WTC11 (cell line): ENCODE measurements at regions not wholly inside any gene's neighbourhood (a gene's known extent, or its start where the extent isn't known, plus 50 kb on each side); places are given as distances from the start of the nearest gene placed in this dataset.

ENCODE experiments used
- ATAC-seq: fragments of 200-7000 bp; cut with Tn5 transposase; 2 replicates; pipeline ENCODE4 v1.10.0; 2021; ENCODE audit warnings: mild to moderate bottlenecking, moderate library complexity
- CTCF ChIA-PET: fragments of 300-600 bp; sonication (Branson Sonifier 250); formaldehyde crosslinking; loops from one replicate; lab custom pipeline; 2021; ENCODE audit warnings: antibody characterized with exemption; lab: Charles Lee
- POLR2A ChIA-PET: fragments of 350-600 bp; sonication (Branson Sonifier 250); formaldehyde crosslinking; loops from one replicate; lab custom pipeline; 2021; ENCODE audit warnings: antibody characterized with exemption; lab: Charles Lee
- DNase-seq: peaks from one replicate; pipeline ENCODE4 v3.0.0; 2021; ENCODE audit warnings: low spot score
- H3K27ac Mint-ChIP-seq: 2 replicates; pipeline ENCODE4 v1.8.0; 2021; ENCODE audit warnings: mixed read lengths
- H3K27me3 Mint-ChIP-seq: 2 replicates; pipeline ENCODE4 v1.8.0; 2021; ENCODE audit warnings: low read depth, mild to moderate bottlenecking, moderate library complexity, mixed read lengths
- H3K36me3 Mint-ChIP-seq: 2 replicates; pipeline ENCODE4 v1.8.0; 2021; ENCODE audit warnings: mixed read lengths
- H3K4me1 Mint-ChIP-seq: 2 replicates; pipeline ENCODE4 v1.8.0; 2022; ENCODE audit warnings: mixed read lengths
- H3K4me3 Mint-ChIP-seq: 2 replicates; pipeline ENCODE4 v1.8.0; 2021; ENCODE audit warnings: mild to moderate bottlenecking, moderate library complexity, mixed read lengths
- H3K9me3 Mint-ChIP-seq: 2 replicates; pipeline ENCODE4 v1.8.0; 2021; ENCODE audit warnings: mixed read lengths
- FOXJ3 ChIP-seq: sonication (generic); formaldehyde crosslinking; IDR thresholded peaks from 2 replicates; pipeline ENCODE4 v1.9.0; 2021; ENCODE audit warnings: missing genetic modification reagents, mild to moderate bottlenecking, borderline replicate concordance
- GRHL2 ChIP-seq: fragments of 250-450 bp; sonication (Bioruptor Pico); IDR thresholded peaks from 2 replicates; pipeline ENCODE4 v1.8.0; 2022; ENCODE audit warnings: mild to moderate bottlenecking, moderate library complexity; ENCODE audit not compliant: insufficient replicate concordance, severe bottlenecking
- ZNF138 ChIP-seq: sonication (generic); formaldehyde crosslinking; conservative IDR thresholded peaks from 2 replicates; pipeline ENCODE4 v1.8.1; 2022; ENCODE audit warnings: mild to moderate bottlenecking, moderate library complexity, missing genetic modification reagents
- ZNF219 ChIP-seq: sonication (generic); formaldehyde crosslinking; IDR thresholded peaks from 2 replicates; pipeline ENCODE4 v1.8.0; 2023; ENCODE audit warnings: missing genetic modification reagents, mild to moderate bottlenecking, borderline replicate concordance
- ZNF396 ChIP-seq: fragments of 250-450 bp; sonication (Bioruptor Pico); IDR thresholded peaks from 2 replicates; pipeline ENCODE4 v1.8.0; 2021; ENCODE audit warnings: mild to moderate bottlenecking, moderate library complexity, borderline replicate concordance
- ZNF416 ChIP-seq: fragments of 250-450 bp; sonication (Bioruptor Pico); IDR thresholded peaks from 2 replicates; pipeline ENCODE4 v1.9.0; 2021; ENCODE audit warnings: mild to moderate bottlenecking, inconsistent platforms
- TF ChIP-seq, protein P1 (sequence below): sonication (generic); formaldehyde crosslinking; conservative IDR thresholded peaks from 2 replicates; pipeline ENCODE4 v1.8.1; 2023; ENCODE audit warnings: mild to moderate bottlenecking, low read depth, missing genetic modification reagents, moderate library complexity
- TF ChIP-seq, protein P2 (sequence below): sonication (generic); formaldehyde crosslinking; IDR thresholded peaks from 2 replicates; pipeline ENCODE4 v1.8.0; 2023; ENCODE audit warnings: missing genetic modification reagents, mild to moderate bottlenecking, borderline replicate concordance
- TF ChIP-seq, protein P3 (sequence below): sonication (generic); formaldehyde crosslinking; IDR thresholded peaks from 2 replicates; pipeline ENCODE4 v1.8.1; 2023; ENCODE audit warnings: mild to moderate bottlenecking, missing genetic modification reagents, moderate library complexity
- TF ChIP-seq, protein P4 (sequence below): sonication (generic); formaldehyde crosslinking; IDR thresholded peaks from 2 replicates; pipeline ENCODE4 v1.8.1; 2022; ENCODE audit warnings: low read depth, mild to moderate bottlenecking, moderate library complexity, missing genetic modification reagents, borderline replicate concordance
- TF ChIP-seq, protein P5 (sequence below): sonication (generic); formaldehyde crosslinking; IDR thresholded peaks from 2 replicates; pipeline ENCODE4 v1.8.1; 2023; ENCODE audit warnings: mild to moderate bottlenecking, missing genetic modification reagents, moderate library complexity
- TF ChIP-seq, protein P6 (sequence below): sonication (generic); formaldehyde crosslinking; IDR thresholded peaks from 2 replicates; pipeline ENCODE4 v1.8.1; 2022; ENCODE audit warnings: missing genetic modification reagents, borderline replicate concordance
- TF ChIP-seq, protein P7 (sequence below): sonication (generic); formaldehyde crosslinking; IDR thresholded peaks from 2 replicates; pipeline ENCODE4 v1.8.1; 2022; ENCODE audit warnings: mild to moderate bottlenecking, moderate library complexity, missing genetic modification reagents
- TF ChIP-seq, protein P8 (sequence below): sonication (generic); formaldehyde crosslinking; IDR thresholded peaks from 2 replicates; pipeline ENCODE4 v1.8.0; 2023; ENCODE audit warnings: missing genetic modification reagents
- TF ChIP-seq, protein P9 (sequence below): fragments of 250-450 bp; sonication (Bioruptor Pico); IDR thresholded peaks from 2 replicates; pipeline ENCODE4 v1.9.0; 2021; ENCODE audit warnings: moderate library complexity, mild to moderate bottlenecking, inconsistent platforms, borderline replicate concordance

DNA sequence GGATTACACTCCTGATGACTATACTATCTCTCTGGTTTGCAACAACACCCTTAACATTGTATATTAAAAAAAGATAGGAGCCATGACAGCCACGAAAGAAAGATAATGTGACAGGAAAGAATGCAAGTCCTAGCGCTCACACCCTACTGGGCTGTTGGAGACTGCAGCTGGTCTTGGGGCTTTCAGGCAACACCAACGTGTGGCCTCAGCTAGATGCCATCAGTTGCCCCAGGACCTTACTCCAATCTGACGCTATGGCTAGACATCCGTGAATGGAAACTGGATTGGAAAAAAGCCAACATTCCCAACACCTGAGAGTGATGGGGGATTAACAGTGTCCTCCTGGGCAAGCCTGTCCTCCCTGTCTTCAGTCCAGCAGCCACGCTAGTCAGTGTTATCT, 357.4 kb upstream of the GULP1 start:
- no peaks in the 10 kb centered on the region for H3K36me3 Mint-ChIP-seq
- no peak overlapping the region; the same call in 1 of the 2 replicates for H3K27ac Mint-ChIP-seq
- ChIA-PET POLR2A (no interaction called here), CTCF (no interaction called here)
- DNase-seq (no peak), ATAC-seq (no peak)
- no peak overlapping the region for H3K4me3 Mint-ChIP-seq
- no peaks in the 10 kb centered on the region for H3K9me3 Mint-ChIP-seq
- TF ChIP-seq, protein P1, sequence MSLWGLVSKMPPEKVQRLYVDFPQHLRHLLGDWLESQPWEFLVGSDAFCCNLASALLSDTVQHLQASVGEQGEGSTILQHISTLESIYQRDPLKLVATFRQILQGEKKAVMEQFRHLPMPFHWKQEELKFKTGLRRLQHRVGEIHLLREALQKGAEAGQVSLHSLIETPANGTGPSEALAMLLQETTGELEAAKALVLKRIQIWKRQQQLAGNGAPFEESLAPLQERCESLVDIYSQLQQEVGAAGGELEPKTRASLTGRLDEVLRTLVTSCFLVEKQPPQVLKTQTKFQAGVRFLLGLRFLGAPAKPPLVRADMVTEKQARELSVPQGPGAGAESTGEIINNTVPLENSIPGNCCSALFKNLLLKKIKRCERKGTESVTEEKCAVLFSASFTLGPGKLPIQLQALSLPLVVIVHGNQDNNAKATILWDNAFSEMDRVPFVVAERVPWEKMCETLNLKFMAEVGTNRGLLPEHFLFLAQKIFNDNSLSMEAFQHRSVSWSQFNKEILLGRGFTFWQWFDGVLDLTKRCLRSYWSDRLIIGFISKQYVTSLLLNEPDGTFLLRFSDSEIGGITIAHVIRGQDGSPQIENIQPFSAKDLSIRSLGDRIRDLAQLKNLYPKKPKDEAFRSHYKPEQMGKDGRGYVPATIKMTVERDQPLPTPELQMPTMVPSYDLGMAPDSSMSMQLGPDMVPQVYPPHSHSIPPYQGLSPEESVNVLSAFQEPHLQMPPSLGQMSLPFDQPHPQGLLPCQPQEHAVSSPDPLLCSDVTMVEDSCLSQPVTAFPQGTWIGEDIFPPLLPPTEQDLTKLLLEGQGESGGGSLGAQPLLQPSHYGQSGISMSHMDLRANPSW (CRISPR knock-in tag), result no peak
- no peak for TF ChIP-seq FOXJ3 (CRISPR knock-in tag)
- H3K27me3 Mint-ChIP-seq, result peaks cover 5% of the 10 kb centered on the region; the same call in 1 of the 2 replicates
- H3K4me1 Mint-ChIP-seq, result no peaks in the 10 kb centered on the region

DNA sequence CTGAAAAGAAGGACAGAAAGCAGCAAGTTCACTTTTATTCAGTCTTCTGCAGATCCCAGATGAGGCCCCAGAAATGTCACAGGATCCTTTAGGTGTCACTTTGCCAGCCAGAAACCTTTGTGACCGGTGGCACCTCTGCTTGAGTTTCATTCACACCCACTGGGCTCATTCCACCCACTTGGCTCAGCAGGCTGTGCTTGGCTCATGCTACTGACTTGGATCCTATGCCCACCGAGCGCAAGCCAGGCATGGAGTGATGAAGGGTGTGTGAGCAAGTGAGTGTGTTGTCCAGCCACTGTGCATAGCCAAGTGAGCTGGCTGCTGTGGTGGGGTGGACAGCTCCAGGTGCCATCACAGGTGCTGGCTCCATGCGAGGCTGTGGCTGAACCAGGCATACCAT, 357.0 kb upstream of the GULP1 start:
- POLR2A ChIA-PET, result no interaction called here
- CTCF ChIA-PET, result no interaction called here
- DNase-seq (no peak), ATAC-seq (no peak)
- Mint-ChIP-seq H3K4me3 (no peak overlapping the region), H3K9me3 (no peaks in the 10 kb centered on the region), H3K27me3 (peaks cover 5% of the 10 kb centered on the region; the same call in 1 of the 2 replicates), H3K27ac (no peak overlapping the region), H3K36me3 (no peaks in the 10 kb centered on the region), H3K4me1 (no peaks in the 10 kb centered on the region)
- TF ChIP-seq, protein P2, sequence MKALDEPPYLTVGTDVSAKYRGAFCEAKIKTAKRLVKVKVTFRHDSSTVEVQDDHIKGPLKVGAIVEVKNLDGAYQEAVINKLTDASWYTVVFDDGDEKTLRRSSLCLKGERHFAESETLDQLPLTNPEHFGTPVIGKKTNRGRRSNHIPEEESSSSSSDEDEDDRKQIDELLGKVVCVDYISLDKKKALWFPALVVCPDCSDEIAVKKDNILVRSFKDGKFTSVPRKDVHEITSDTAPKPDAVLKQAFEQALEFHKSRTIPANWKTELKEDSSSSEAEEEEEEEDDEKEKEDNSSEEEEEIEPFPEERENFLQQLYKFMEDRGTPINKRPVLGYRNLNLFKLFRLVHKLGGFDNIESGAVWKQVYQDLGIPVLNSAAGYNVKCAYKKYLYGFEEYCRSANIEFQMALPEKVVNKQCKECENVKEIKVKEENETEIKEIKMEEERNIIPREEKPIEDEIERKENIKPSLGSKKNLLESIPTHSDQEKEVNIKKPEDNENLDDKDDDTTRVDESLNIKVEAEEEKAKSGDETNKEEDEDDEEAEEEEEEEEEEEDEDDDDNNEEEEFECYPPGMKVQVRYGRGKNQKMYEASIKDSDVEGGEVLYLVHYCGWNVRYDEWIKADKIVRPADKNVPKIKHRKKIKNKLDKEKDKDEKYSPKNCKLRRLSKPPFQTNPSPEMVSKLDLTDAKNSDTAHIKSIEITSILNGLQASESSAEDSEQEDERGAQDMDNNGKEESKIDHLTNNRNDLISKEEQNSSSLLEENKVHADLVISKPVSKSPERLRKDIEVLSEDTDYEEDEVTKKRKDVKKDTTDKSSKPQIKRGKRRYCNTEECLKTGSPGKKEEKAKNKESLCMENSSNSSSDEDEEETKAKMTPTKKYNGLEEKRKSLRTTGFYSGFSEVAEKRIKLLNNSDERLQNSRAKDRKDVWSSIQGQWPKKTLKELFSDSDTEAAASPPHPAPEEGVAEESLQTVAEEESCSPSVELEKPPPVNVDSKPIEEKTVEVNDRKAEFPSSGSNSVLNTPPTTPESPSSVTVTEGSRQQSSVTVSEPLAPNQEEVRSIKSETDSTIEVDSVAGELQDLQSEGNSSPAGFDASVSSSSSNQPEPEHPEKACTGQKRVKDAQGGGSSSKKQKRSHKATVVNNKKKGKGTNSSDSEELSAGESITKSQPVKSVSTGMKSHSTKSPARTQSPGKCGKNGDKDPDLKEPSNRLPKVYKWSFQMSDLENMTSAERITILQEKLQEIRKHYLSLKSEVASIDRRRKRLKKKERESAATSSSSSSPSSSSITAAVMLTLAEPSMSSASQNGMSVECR (CRISPR knock-in tag), result no peak
- TF ChIP-seq, protein P3, sequence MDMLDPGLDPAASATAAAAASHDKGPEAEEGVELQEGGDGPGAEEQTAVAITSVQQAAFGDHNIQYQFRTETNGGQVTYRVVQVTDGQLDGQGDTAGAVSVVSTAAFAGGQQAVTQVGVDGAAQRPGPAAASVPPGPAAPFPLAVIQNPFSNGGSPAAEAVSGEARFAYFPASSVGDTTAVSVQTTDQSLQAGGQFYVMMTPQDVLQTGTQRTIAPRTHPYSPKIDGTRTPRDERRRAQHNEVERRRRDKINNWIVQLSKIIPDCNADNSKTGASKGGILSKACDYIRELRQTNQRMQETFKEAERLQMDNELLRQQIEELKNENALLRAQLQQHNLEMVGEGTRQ, result no peak
- no peak for TF ChIP-seq GRHL2 (CRISPR knock-in tag)
- no peak for TF ChIP-seq ZNF138 (CRISPR knock-in tag)
- TF ChIP-seq, protein P4, sequence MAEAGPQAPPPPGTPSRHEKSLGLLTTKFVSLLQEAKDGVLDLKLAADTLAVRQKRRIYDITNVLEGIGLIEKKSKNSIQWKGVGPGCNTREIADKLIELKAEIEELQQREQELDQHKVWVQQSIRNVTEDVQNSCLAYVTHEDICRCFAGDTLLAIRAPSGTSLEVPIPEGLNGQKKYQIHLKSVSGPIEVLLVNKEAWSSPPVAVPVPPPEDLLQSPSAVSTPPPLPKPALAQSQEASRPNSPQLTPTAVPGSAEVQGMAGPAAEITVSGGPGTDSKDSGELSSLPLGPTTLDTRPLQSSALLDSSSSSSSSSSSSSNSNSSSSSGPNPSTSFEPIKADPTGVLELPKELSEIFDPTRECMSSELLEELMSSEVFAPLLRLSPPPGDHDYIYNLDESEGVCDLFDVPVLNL (CRISPR knock-in tag), result no peak
- TF ChIP-seq, protein P5, sequence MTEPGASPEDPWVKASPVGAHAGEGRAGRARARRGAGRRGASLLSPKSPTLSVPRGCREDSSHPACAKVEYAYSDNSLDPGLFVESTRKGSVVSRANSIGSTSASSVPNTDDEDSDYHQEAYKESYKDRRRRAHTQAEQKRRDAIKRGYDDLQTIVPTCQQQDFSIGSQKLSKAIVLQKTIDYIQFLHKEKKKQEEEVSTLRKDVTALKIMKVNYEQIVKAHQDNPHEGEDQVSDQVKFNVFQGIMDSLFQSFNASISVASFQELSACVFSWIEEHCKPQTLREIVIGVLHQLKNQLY, result no peak
- no peak for TF ChIP-seq ZNF396 (CRISPR knock-in tag)

DNA sequence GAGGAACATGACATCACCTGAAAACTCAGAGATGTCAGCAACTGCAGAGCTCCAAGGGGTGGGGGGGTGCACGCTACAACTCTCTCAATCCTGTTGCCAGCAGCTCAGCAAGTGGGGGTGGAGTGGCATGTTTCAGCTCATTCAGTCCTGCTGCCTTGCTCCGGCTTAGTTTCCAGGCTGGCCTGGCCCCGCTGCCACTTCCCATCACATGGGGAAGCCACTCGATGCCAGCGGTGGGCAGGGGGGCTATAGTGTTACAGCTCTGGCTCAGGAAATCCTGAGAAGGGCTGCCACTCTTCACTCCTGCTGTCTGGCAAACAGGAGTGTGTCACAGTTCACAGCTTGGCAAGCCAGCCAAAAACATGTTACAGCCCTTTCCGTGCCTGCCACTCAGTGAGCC, 356.5 kb upstream of the GULP1 start:
- no peak for ATAC-seq
- Mint-ChIP-seq H3K4me1 (no peaks in the 10 kb centered on the region), H3K4me3 (no peak overlapping the region), H3K36me3 (no peaks in the 10 kb centered on the region), H3K27me3 (peaks cover 5% of the 10 kb centered on the region; the same call in 1 of the 2 replicates), H3K9me3 (no peaks in the 10 kb centered on the region), H3K27ac (no peak overlapping the region)
- ChIA-PET POLR2A (no interaction called here), CTCF (no interaction called here)
- no peak for DNase-seq
- TF ChIP-seq ZNF416 (CRISPR knock-in tag) (no peak), ZNF219 (CRISPR knock-in tag) (no peak)
- TF ChIP-seq, protein P6, sequence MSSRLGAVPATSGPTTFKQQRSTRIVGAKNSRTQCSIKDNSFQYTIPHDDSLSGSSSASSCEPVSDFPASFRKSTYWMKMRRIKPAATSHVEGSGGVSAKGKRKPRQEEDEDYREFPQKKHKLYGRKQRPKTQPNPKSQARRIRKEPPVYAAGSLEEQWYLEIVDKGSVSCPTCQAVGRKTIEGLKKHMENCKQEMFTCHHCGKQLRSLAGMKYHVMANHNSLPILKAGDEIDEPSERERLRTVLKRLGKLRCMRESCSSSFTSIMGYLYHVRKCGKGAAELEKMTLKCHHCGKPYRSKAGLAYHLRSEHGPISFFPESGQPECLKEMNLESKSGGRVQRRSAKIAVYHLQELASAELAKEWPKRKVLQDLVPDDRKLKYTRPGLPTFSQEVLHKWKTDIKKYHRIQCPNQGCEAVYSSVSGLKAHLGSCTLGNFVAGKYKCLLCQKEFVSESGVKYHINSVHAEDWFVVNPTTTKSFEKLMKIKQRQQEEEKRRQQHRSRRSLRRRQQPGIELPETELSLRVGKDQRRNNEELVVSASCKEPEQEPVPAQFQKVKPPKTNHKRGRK (CRISPR knock-in tag), result no peak
- TF ChIP-seq, protein P7, sequence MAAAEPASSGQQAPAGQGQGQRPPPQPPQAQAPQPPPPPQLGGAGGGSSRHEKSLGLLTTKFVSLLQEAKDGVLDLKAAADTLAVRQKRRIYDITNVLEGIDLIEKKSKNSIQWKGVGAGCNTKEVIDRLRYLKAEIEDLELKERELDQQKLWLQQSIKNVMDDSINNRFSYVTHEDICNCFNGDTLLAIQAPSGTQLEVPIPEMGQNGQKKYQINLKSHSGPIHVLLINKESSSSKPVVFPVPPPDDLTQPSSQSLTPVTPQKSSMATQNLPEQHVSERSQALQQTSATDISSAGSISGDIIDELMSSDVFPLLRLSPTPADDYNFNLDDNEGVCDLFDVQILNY (CRISPR knock-in tag), result no peak
- TF ChIP-seq, protein P8, sequence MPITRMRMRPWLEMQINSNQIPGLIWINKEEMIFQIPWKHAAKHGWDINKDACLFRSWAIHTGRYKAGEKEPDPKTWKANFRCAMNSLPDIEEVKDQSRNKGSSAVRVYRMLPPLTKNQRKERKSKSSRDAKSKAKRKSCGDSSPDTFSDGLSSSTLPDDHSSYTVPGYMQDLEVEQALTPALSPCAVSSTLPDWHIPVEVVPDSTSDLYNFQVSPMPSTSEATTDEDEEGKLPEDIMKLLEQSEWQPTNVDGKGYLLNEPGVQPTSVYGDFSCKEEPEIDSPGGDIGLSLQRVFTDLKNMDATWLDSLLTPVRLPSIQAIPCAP (CRISPR knock-in tag), result no peak
- TF ChIP-seq, protein P9, sequence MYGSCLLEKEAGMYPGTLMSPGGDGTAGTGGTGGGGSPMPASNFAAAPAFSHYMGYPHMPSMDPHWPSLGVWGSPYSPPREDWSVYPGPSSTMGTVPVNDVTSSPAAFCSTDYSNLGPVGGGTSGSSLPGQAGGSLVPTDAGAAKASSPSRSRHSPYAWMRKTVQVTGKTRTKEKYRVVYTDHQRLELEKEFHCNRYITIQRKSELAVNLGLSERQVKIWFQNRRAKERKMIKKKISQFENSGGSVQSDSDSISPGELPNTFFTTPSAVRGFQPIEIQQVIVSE (CRISPR knock-in tag), result no peak
